ENCODE measurements at regions not wholly inside any gene's neighbourhood (a gene's known extent, or its start where the extent isn't known, plus 50 kb on each side); places are given as distances from the start of the nearest gene placed in this dataset.
"Not testable (repeated sequence)": the region's sequence is repeated elsewhere in the genome, so short reads cannot be mapped to it uniquely, and the experiment has no call there.

DNA sequence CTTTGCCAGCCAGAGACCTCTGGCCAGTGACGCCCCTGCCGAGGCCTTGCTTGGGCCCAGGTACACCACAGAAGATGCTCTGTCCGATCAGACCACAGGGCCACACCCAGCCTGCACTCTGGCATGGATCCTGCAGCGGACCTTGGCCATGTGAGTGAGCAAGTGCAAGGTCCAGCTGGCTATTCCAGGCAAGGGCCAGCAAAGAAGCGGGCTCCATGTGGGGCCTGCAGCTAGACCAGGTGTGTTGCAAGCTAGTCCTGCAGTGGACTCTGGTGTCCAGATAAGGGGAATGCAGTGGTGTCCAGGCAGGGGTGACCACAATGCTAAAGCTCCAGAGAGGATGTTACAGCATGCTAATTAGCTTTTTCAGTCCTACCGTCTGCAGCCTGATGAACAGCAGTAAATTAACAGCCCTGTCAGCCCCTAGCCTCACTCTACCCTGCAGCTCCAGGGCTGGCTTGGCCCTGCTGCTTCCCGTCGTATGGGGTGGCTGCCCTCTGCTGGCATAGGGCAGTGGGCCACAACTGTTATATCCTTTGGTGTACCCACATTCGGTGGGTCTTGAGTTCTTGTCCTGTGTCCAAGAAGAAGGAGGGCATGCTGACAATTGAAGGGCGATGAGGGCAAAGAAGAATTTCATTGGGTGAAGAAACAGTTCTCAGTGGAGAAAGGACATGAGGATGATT, 284.5 kb upstream of the POU5F2 start:
- no peak for DNase-seq (ENCODE audit: low spot score)

- no peak for DNase-seq (ENCODE audit: low spot score)
These were observed 283.2 kb upstream of the POU5F2 start for GRCh38 chr5:94024620-94025019.

DNA sequence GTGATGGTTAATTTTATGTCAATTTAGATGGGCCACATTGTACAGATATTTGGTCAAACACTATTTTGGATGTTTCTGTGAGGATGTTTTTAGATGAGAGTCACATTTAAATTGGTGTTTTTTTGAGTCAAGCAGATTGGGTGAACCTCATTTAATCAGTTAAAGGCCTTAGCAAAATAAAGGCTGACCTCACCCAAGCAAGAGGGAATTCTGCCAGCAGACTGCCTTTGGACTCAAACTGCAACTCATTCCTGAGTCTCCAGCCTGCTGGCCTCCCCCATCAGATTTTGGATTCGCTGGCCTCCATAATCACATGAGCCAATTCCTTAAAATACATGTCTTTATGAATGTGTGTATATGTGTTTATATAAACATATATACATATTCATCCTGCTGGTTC, 282.7 kb upstream of the POU5F2 start:
- DNase-seq (ENCODE audit: low spot score), result no peak

DNA sequence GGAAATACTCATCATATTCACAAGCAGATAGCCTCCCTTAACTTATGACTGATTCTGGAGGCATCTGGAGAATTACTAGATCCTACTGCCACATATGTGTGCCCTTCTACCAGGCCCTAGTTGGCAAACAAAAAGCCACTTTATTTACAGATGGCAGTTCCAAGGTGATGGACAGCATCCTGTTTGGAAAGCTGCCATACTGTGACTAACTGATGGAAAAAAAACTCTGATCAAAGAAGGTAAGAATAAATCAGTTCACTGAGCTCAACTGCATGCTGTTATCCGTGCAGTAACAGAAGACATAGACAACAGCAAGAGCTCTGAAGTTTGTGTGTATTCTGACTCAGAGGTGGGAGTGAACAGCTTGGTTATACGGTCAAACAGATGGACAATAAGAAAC, 279.8 kb upstream of the POU5F2 start:
- DNase-seq (ENCODE audit: low spot score), result peak; percentile 60

DNA sequence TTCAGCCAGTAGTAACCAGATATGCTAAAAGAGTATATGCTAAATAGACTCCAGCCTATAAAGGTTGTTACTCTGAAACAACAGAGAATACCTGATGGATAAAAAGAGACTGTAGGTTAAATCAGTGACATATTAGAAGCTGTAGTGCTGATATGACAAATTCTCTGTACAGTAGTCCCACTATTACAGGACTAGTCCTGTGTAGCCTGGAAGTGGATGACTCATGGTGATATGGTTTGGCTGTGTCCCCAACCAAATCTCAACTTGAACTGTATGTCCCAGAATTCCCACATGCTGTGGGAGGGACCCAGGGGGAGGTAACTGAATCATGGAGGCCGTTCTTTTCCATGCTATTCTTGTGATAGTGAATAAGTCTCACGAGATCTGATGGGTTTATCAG, 276.2 kb upstream of the POU5F2 start:
- DNase-seq (ENCODE audit: low spot score), result no peak

GRCh38 chr5:94010814-94011213, 269.4 kb upstream of the POU5F2 start:
- DNase-seq (ENCODE audit: low spot score), result no peak

- DNase-seq (ENCODE audit: low spot score), result no peak
These were observed 267.8 kb upstream of the POU5F2 start for GRCh38 chr5:94009161-94009560.

DNA sequence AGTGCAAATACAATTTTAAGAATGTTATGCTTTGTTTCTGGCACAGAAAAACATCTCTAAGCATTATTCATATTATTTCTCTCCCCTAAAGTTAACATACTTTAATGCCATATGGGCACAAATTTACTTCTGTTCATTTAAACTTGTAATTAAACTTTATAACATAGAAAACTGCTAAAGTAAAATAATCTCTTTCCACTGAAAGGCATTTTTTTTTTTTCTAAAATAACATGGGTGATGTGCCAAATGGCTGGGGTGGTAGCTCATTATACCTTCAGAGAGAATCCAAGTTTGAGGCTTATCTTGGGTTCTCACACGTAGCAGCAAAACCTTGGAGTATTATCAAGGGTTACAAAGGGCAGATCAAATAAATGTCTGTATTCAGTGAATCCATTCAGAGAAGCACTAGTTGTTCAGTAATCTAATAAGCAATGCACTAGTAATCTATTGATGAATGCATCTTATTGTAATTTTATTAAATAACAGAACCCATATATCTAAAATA, 257.6 kb upstream of the POU5F2 start:
- no peak for DNase-seq (ENCODE audit: low spot score)

- DNase-seq (ENCODE audit: low spot score), result no peak
These were observed 256.2 kb upstream of the POU5F2 start for GRCh38 chr5:93997562-93997961.

- no peak for DNase-seq (ENCODE audit: low spot score)
These were observed 253.8 kb upstream of the POU5F2 start for GRCh38 chr5:93995126-93995621.

GRCh38 chr5:93993161-93993560, 251.8 kb upstream of the POU5F2 start:
- no peak for DNase-seq (ENCODE audit: low spot score)

DNA sequence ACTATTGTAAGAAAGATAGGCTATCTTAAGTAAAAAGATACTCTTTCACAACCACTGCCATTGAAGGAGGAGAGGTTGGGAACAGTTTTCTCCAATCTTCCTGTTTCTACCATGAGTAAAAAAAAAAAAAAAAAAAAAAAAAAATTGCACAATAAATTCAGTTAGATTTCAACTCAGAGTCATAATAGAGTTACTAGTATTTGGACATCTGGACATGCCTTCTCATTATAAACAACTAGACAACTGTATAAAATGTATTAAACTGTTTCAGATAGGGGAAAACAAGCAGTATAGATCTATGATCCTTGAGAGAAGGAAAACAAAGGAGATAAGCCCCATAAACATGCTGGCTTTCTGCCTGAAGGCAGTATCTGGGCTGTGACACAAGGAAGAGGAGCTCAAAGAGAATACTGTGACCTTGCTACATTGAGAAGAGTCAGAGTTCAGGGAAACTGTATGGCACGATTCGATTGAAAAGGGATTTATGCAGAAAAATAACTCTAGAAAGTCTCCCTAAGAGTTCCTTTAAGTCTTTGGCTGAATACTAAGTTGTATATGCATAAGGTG, 249.2 kb upstream of the POU5F2 start:
- peak; percentile 6 for DNase-seq (ENCODE audit: low spot score)

DNA sequence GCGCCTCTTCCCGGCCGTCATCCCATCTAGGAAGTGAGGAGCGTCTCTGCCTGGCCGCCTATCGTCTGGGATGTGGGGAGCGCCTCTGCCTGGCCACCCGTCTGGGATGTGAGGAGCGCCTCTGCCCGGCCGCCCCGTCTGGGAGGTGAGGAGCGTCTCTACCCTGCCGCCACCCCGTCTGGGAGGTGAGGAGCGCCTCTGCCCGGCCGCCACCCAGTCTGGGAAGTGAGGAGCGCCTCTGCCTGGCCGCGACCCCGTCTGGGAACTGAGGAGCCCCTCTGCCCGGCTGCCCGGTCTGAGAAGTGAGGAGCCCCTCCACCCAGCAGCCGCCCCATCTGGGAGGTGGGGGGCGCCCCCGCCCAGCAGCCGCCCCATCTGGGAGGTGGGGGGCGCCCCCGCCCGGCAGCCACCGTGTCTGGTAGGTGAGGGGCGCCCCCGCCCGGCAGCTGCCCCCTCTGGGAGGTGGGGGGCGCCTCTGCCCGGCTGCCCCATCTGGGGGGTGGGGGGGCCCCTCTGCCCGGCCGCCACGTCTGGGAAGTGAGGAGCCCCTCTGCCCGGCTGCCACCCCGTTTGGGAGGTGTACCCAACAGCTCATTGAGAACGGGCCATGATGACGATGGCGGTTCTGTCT, 244.7 kb upstream of the POU5F2 start:
- not testable (repeated sequence) for DNase-seq (ENCODE audit: low spot score)

DNA sequence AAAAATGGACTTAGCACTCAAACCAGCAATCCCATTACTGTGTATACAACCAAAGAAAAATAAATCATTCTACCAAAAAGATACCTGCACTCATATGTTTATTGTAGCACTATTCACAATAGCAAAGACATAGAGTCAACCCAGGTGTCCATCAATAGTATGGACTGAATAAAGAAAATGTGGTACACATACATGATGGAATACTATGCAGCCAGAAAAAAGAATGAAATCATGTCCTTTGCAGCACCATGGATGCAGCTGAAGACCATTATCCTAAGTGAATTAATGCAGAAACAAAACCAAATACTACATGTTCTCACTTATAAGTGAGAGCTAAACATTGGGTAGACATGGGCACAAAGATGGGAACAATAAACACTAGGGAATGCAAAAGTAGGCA, 236.8 kb upstream of the POU5F2 start:
- no peak for DNase-seq (ENCODE audit: low spot score)

DNA sequence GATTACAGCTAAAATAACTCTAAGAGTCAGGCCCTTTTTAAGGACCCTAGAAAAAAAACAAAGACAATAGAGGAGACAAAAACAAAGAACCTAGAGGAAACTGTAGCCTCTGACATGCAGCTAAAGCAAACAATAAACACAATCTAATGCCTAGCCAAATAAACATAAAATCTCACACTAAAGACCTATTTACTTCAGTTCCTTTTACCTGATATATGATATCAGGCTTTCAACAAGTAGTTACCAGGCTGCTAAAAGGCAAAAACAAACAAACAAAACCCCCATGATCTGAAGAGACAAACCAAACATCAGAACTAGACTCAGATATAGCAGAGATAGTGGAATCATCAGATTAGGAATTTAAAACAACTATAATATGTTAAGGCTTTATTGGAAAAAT, 226.5 kb upstream of the POU5F2 start:
- DNase-seq (ENCODE audit: low spot score), result no peak

DNA sequence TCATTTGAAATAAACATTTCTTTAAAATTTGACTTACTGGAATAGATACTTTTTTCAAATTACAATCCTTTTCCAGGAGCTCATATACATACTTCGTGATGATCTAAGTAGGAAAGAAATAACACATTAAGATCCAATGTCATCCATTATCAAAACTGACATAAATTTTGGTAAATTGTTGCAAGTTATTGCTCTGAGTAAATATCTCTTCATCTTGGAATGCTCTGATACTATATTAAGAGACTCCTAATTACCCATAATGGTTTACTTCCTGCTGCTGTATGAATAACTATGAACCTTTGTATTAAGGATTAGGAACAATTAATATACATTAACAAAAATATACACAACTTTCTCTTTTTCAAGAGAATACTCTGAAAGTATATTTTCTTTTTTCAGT, 223.0 kb upstream of the POU5F2 start:
- no peak for DNase-seq (ENCODE audit: low spot score)

DNA sequence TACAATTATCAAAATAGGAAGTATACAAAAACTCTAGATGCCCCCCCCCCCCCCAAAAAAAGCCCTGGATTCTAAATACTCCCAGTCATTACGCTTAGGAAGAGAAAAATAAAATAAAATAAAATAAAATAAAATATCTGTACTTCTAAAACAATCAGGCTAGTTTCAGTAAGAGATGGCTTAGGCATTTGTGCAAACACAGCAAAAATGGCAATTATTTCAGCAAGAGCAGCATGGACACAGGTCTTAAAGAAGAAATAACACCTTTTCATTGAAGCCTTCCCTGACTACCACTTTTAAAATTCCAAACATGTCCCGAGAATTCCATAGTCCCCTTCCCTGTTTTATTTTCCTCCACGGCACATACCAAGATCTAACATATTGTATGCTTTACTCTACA, 218.6 kb upstream of the POU5F2 start:
- DNase-seq (ENCODE audit: low spot score), result no peak

DNA sequence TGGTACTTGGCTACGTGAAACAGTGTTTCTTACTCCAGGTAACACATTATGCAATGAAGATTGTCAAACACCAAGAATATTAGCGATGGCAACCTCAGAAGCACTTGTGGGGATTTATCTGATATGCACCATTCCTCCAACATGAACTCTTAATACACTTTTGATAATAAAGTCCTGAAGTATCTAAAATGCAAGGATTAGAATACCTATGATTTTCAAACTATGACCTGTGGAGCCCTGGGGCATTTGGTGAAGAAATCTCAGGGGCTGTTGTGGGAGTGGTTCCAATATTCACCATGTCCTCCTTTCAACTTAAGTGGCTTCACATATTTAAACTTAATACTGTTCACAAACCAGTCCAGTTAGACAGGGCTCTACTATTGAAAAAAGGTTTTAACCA, 214.6 kb upstream of the POU5F2 start:
- no peak for DNase-seq (ENCODE audit: low spot score)

- no peak for DNase-seq (ENCODE audit: low spot score)
These were observed 213.1 kb upstream of the POU5F2 start for GRCh38 chr5:93954421-93955069.

DNA sequence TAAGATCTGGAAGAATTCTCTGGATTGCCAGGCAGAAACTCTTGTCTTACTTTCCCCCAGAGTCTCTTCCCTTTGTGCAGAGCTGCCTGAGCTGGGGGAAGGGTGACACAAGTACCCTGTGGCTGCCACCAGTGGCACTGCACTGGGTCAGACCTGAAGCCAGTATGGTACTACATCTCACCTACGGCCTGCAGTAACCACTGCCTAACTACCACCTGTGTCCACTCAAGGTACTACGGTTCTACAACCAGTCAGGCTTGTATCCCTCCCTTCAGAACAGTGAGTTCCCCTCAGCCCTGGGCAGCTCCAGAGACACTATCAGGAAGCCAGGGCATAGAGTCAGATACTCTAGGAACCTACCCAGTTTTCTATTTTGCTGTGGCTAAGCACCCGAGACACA, 212.0 kb upstream of the POU5F2 start:
- DNase-seq (ENCODE audit: low spot score), result no peak

- no peak for DNase-seq (ENCODE audit: low spot score)
These were observed 200.5 kb upstream of the POU5F2 start for GRCh38 chr5:93941897-93942296.

- DNase-seq (ENCODE audit: low spot score), result not testable (repeated sequence)
These were observed 191.9 kb upstream of the POU5F2 start for GRCh38 chr5:93933269-93933668.

DNA sequence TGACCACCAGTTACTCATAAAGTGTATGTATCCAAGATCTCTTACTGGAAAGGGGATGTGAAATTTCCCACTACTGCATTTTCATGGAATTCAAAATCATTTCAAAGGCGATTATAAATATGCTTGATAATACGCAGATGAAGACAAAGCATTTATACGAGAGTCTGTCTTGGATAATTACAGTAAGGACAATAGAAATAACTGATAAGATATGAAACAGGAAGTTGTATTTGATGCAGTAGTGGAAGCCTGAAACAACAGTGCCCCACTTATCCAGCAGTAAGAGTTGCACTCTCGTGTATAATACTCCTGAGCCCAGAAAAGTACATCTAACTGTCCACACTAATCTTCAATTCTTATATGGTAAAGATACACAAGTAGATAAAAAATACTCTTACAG, 188.7 kb upstream of the POU5F2 start:
- no peak for DNase-seq (ENCODE audit: low spot score)

Data from LoVo (cell line).